ENCODE measurements at regions not wholly inside any gene's neighbourhood (a gene's known extent, or its start where the extent isn't known, plus 50 kb on each side); places are given as distances from the start of the nearest gene placed in this dataset.
"Not testable (repeated sequence)": the region's sequence is repeated elsewhere in the genome, so short reads cannot be mapped to it uniquely, and the experiment has no call there.

DNA sequence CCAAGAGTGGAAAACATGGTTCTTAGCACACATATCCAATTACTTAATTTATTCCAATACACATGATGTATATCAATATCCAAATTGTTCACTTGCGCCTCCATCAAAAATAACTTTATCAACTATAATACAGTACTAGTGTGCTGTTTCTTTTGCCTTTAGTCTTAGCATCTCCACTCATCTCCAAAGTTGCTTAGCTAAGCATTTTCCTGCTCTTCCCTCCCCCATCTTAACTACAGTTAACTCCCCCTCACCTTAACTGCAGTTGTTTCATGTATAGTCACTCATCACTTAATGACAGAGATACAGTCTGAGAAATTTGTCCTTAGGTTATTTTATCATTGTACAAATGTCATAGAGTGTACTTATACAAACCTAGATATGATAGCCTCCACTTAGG, 705.2 kb upstream of the LINC00305 start:
- no peak for DNase-seq (ENCODE audit: low spot score)

DNA sequence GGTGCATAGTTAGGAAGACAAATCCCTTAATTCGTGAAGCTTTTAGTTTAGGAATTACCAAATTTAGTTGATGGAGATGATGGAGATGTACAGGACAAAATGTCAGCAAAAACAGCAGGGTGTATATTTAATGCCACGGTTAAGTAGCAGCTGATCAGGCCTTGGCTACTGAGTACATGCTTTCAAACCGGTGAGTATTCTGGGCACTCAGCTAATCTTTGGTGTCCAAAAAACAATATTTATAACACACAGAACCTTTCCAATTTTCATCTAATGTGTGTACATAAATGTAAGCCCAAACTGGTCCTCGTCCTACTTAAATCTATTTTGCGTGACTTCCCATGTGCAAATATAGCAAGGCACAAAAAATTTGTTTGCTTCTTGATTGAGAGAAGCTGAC, 703.4 kb upstream of the LINC00305 start:
- DNase-seq (ENCODE audit: low spot score), result no peak

DNA sequence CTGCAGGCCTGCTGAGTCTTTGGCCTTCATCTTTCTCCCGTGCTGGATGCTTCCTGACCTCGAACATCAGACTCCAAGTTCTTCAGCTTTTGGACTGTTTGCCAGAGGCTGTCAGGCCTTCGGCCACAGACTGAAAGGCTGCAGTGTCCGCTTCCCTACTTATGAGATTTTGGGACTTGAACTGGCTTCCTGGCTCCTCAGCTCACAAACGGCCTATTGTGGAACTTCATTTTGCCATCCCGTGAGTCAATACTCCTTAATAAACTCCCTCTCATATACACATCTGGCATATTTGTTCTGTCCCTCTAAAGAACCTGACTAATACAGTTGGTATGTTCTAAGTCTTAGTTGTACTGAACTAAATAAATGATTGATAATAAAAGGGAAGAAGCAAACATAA, 702.8 kb upstream of the LINC00305 start:
- DNase-seq (ENCODE audit: low spot score), result peak; percentile 67

DNA sequence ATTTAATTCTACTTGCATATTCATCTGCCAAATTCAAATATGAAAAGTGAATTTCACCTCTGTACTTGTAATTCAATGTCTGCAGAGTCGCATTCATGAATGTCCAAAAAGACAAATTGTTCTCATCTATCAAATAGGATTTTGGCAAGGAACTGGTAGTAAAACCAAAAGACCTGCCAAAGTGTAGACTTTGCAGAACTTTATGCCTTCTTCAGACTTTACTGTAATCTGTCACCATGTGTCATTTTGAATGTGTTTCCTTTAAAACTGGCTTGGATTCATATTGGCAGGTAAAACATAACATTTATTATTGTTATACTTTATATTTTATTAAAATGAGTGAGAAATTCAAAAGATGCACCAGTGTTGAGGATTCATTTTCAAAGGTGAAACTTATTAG, 701.9 kb upstream of the LINC00305 start:
- DNase-seq (ENCODE audit: low spot score), result no peak

DNA sequence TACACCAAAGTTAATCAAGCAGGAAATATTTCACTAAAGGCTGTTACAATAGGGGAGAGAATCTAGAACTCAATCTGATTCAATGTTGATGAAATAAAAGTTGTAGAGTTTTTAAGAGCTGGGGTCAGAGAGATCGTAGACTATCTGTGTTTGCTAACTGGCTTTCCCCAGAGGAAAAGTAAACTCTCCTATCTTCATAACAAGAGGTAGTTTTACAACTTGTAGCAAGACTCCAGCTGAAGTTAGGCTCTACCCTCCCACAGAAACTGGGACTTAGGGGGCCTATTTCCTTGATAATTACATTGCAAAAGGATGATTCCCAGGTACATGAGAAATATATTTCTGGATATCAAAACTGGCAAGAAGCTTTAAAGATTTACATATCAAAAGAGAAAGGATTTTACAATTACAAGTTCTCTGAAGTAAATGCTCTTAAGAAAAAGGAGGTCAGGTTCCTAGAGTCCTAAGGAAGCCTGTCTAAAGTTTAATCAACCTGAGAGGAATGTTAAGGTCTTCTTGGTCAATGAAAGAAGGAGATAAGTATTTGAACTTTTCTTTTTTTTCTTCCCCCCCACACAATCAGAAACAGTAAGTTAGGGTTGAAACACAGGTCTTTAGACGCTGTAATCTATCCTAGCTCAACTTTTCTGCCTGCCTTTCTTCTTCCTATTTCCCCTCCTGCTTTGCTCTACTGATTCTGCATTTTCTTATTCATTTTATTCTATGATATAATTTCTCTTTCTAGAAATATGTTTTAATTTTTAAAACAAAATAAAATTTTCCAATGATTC, 692.2 kb upstream of the LINC00305 start:
- DNase-seq (ENCODE audit: low spot score), result no peak

DNA sequence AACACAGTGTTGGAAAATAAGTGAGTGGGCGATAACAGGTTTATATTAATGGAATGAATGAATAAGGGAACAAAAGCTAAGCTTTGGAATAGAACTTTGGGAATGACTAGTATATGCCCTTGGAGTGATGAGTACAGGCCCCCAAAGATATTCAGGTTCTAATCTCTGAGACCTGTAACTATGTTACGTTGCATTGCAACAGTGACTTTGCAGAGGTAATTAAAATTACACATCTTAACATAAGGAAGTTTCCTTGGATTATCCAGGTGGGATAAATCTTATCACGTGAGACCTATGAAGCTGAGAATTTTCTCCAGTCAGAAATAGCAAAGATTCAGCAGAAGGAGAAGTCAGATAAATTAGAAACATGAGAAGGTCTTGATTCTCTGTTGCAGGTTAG, 661.5 kb upstream of the LINC00305 start:
- no peak for DNase-seq (ENCODE audit: low spot score)

DNA sequence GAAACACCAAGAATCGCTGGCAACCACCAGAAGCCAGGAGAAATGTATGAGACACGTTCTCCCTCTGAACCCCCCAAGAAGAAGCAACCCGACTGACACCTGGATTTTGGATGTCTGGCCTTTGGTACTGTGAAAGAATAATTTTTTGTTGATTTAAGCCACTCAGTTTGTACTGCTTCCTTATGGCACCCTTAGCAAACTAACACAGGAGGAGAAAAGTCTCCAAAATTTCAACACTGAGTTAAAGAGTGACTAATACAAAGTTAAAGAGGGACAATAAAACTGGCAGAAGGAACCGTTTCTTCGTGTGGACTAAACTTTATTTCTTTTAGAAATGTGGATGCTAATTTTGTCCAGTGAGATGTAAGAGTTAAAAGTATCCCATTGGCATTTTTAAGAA, 660.9 kb upstream of the LINC00305 start:
- no peak for DNase-seq (ENCODE audit: low spot score)

DNA sequence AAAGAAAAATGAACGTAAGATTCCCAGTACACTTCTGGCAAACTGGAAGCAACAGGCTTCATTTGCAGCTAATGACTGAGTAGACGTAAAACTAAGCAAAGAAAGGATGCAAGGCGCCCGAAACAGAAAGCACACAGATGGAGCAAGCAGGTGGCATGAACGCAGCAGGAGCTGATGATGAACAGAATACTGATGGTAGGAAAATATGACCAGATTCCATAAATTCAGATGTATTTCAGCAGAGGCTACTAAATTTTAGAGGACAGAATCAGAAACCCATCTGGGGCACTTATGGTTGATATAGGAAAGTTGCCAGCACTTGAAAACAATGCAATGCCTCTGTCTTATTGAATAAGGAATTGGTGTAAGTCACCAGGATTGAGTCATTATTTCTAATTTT, 658.7 kb upstream of the LINC00305 start:
- no peak for DNase-seq (ENCODE audit: low spot score)

DNA sequence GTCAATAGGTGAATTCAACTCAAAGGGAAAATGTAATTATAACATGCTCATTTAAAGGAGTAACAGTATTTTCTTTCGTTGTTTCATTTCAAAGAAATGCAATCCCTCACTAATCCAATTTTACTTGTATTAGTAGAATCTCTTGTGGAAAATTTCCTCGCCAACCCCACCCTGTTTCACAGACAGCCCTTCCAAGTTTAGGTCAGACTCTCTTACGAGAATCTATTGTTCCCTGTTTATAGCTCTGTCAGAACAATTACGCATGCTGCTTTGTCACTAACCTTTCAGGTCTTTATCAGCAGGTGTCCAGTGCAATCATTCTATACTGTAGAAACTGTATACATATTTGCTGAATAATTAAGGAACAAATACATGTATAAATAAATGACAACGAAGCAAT, 657.8 kb upstream of the LINC00305 start:
- no peak for DNase-seq (ENCODE audit: low spot score)

DNA sequence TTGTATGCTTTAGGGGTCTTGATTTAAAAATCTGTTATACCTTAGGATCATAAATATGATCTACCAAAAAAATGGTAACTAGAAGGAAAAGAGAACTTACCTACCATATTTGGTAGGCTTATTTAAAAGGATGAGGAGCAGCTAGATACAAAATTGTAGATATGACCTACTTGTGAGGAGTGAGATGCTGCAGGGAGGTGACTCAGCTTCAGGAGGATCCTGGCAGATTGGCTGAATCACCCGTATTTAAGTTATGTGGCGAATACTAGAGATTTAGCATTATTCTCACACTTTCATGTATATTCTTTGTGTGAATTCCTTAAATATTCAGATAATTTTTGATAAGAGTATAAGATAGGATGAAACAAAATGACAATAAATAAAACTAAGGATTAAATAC, 657.3 kb upstream of the LINC00305 start:
- DNase-seq (ENCODE audit: low spot score), result no peak

DNA sequence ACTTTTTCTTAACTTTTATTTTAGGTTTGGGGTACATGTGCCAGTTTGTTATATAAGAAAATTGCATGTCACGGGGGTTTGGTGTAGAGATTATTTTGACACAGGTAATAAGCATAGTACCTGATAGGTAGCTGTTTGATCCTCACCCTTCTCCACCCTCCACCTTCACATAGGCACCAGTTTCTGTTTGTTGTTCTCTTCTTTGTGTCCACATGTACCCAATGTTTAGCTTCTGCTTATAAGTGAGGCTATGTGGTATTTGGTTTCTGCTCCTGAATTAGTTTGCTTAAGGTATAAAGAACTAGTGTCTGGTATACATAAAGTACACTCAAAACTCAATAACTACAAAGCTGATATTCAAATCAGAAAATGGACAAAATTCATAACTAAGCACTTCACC, 654.6 kb upstream of the LINC00305 start:
- DNase-seq (ENCODE audit: low spot score), result no peak

DNA sequence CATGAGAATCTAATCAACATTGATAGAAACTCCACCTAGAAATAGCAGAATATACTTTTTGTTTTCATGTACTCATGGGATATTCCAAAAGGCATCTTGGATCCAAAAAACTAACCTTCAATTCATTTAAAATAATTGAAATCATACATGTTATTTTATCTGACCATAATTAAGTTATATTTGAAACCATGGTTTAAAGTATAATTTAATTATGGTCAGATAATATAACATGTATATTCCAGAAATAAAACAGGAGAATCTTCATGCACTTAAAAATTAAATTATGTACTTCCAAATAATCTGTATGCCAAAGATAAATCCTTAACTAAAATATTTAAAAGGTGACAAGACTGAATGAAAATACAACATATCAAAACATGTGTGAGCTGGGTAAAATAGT, 651.3 kb upstream of the LINC00305 start:
- no peak for DNase-seq (ENCODE audit: low spot score)

DNA sequence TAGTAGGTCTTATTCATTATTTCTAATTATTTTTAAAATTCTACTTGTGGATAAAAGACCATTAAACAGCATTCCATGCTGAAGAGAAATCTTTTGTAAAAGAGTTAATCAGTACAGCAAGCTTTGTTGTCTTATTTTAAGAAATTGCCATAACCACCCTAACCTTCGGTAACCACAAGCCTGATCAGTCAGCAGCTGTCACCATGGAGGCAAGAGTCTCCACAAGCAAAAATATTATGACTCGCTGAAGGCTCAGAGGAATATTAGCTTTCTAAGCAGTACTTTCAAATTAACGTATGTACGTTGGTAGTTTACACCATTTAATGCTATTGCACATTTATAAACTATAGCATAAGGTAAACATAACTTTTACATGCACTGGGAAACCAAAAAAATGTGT, 650.5 kb upstream of the LINC00305 start:
- no peak for DNase-seq (ENCODE audit: low spot score)

DNA sequence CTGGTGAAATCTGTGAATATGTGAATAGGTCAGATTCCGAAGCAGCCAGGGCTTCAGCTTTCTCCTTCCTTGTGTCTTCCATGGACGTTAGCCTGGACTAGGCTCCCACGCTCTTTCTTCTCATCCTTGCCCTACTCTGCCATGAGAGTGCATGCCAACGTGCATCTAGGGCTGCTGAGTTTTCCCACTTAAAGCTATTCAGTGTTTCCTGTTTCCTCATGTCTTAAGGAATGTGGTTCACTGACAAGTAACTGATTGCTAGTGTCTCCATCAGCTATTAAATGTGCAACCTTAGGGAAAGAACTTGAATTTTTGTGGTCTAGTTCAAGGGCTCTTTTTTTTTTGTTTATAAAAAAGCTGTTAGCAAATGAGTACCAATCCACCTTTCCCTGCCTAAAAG, 642.3 kb upstream of the LINC00305 start:
- DNase-seq (ENCODE audit: low spot score), result no peak

DNA sequence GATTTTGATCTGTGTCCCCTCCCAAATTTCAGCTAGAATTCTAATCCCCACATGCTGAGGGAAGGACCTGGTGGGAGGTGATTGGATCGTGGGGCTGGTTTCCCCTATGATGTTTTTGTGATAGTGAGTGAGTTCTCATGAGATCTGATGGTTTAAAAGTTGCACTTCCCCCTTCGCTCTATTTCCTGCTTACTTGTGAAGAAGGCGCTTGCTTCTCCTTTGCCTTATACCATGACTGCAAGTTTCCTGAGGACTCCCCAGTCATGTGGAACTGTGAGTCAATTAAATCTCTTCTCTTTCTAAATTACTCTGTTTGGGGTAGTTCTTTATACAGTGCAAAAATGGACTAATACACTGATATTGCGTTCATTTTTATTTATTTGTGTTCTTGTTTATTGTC, 636.8 kb upstream of the LINC00305 start:
- DNase-seq (ENCODE audit: low spot score), result no peak

DNA sequence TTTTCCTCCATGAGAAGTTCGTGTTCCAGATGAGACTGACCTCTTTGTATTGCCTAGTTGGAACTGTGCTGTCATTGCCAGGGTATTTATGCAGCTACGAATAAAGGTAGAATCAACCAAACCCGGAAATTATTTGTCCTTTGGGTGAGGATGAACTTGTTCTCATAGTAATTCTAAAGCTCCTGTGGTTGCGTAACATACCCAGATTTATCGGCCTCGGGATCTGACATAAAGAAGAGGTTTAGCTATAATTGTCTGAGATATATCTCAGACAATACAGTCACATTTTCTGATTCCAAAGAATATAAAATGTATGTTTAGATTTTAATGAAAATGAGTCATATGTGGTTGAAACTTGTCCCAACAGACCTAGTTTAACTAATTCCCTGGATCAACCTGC, 628.7 kb upstream of the LINC00305 start:
- DNase-seq (ENCODE audit: low spot score), result no peak

DNA sequence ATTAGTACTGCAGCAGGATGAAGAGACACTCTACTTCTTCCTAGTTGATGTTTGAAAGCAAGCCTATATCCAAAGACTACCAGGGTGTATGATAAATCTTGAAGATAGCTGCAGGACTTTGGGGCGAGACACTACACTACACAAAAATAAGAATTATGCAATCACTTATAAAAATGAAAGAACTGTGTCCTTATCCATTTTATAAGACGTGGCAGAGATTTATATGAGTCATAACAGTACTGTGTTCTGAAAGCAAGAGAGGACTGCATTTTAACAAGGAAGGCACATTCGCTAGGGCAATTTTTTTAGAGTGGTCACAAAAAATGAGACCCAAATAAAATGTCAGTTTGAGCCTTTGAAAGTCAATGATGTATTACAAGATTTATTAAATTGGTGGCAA, 617.0 kb upstream of the LINC00305 start:
- DNase-seq (ENCODE audit: low spot score), result peak; percentile 2

DNA sequence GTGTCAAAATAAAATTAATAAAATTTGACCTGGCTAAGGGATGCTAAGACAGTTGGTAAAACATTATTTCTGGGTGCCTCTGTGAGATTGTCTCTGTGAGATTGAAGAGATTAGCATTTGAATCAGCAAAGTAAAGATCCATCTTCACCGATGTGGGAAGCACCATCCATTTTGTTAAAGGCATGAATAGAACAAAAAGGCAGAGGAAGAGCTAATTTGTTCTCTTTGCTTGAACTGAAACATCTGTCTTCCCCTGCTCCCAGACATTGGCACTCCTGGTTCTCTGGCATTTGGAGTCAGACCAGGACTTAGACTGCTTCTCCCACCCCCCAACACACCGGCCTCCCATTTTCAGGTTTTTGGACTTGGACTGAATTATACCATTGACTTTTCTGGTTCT, 603.8 kb upstream of the LINC00305 start:
- no peak for DNase-seq (ENCODE audit: low spot score)

DNA sequence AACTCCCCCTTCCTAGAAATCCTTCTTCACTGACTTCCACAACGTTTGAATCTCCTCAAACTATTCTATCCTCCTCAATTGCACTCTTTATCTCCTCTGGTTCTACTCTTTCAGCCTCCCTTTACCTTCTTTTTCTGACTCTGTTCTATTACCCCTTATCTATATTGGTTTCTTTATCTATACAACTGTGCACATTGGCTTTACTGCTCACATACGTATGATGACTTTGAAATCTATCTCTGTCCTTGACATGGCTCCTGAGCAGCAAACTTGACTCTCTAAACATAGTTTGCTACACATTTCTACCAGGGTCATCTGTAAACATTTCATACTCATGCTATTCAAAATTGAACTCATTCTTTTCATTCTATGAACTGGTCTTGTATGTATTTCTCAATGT, 601.0 kb upstream of the LINC00305 start:
- DNase-seq (ENCODE audit: low spot score), result no peak

DNA sequence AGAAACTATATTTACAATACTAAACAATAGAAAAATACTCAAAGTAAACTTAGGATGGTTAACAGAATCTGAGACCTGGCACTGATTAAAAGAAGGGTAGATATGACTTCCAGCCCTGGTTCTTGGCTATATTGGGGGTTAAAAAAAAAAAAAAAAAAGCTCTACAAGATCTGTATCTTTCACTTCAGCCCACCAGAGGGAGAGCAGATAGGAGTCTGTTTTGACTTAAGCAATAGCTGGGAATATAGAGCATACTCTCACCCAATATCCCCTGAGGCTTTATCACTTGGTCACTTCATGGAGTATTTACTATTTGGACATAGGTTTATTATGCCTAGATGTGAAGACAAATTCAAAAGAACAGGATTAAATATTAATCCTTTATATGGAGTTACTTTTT, 598.9 kb upstream of the LINC00305 start:
- no peak for DNase-seq (ENCODE audit: low spot score)

DNA sequence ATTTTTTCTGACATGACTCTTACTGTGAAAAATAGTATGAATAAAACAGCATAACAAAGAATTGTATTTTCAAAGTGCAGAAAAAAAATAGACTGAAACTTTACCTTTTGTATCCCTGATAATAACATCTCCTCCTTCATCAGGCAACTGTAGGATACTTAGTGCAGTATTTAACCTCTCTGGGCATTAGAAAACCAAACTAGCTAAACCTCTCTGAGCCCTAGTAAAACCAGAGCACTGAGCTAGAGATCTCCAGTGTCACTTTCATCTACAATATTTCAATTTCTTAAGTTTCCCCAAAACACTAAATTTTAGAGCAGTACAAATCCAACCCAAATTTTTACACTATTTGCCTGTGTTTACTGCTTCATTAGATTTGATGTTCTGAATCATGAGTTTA, 594.0 kb upstream of the LINC00305 start:
- DNase-seq (ENCODE audit: low spot score), result no peak

DNA sequence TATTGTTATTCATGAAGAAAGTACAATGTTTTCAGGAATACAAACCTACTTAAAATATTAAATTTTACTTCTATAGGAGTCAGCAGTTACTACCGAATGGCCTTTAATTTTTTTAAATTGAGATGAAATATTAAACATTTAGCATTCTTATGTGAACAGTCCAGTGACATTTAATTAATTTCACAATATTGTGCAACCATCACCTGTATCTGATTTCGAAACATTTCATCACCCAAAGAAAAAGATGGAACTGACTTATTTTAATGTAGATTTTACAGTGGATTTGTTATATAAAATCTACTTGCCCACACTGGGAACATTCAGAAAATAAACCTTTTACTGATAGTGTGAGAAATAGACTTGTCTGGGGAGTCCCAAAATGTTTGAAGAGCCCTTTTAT, 585.2 kb upstream of the LINC00305 start:
- DNase-seq (ENCODE audit: low spot score), result no peak

DNA sequence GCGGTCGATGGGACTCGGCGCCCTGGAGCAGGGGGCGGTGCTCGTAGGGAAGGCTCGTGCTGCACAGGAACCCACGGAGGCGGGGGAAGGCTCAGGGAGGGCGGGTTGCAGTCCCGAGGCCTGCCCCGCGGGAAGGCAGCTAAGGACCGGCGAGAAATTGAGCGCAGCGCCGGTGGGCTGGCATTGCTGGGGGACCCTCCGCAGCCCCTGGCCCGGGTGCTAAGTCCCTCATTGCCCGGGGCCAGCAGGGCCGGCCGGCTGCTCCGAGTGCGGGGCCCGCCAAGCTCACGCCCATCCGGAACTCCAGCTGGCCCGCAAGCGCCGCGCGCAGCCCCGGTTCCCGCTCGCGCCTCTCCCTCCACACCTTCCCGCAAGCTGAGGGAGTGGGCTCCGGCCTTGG, 576.8 kb upstream of the LINC00305 start:
- DNase-seq (ENCODE audit: low spot score), result not testable (repeated sequence)

DNA sequence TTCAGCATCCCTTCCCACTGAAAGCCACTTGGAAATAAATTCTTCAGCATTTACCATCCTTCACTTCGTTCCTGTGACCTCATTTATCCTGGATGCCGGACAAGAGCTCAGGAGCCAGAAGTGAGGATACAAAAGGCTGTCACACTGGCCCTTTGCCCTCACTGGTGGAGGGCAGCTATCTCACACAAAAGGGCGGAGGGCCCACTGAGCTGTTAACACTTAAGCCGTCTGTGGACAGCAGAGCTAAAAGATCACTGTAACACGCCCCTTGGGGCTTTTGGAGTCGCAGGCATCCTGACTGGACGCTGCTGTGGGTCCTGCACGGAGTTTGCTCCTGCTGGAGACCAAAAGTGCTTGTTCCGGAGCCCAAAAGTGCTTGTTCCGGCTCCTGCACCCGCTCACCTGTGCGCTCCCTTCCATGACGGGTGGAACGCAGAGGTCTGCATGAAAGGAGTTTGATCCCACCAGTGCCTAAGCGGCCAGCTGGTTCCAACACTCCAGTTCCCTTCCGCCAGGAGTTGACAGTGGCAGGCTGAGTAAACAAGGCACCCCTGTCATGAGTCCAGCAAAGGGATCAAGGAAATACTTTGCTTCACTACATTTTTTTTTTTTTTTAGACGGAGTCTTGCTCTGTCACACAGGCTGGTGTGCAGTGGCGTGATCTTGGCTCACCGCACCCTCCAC, 572.0 kb upstream of the LINC00305 start:
- DNase-seq (ENCODE audit: low spot score), result no peak
